ENCODE measurements at regions not wholly inside any gene's neighbourhood (a gene's known extent, or its start where the extent isn't known, plus 50 kb on each side); places are given as distances from the start of the nearest gene placed in this dataset.

GRCh38 chr21:14308234-14308633, 74.7 kb downstream of the HSPA13 start:
- TF ChIP-seq ATF3 (IDR thresholded peaks at IDR 0.05) (no peak), REST (IDR thresholded peaks at IDR 0.05) (no peak), MAX (IDR thresholded peaks at IDR 0.05) (no peak), RAD21 (IDR thresholded peaks at IDR 0.05) (no peak), CTCF (IDR thresholded peaks at IDR 0.05; ENCODE audit: low read depth, low read length, missing input control) (no peak), NR2F2 (IDR thresholded peaks at IDR 0.05) (no peak), TAF1 (conservative IDR thresholded peaks at IDR 0.05) (no peak), GABPA (IDR thresholded peaks at IDR 0.05 in 1 of 2, conservative IDR thresholded peaks at IDR 0.05 in 1 of 2) (no peak), RXRA (IDR thresholded peaks at IDR 0.05) (no peak)
